ENCODE measurements at regions not wholly inside any gene's neighbourhood (a gene's known extent, or its start where the extent isn't known, plus 50 kb on each side); places are given as distances from the start of the nearest gene placed in this dataset.

GRCh38 chr7:25842201-25842733 is 309.7 kb upstream of the NFE2L3 start:
- POLR2A ChIA-PET, result no interaction called here
- H3K9me3 ChIP-seq (ENCODE audit: control insufficient read depth in 1 of 2, insufficient read depth in 1 of 2, low read length in 2 of 2), result no peaks in the 10 kb centered on the region
- peaks cover 61% of the 10 kb centered on the region for H3K27me3 Mint-ChIP-seq
- no peaks in the 10 kb centered on the region for H3K36me3 ChIP-seq (ENCODE audit: insufficient read depth, low read length)
- CTCF ChIA-PET, result no interaction called here
- peaks cover 5 to 8% of the 10 kb centered on the region in 2 experiments for H3K27me3 ChIP-seq (ENCODE audit: control insufficient read depth in 1 of 2, insufficient read depth in 2 of 2, low read length in 2 of 2)
- no peak for TF ChIP-seq CTCF (IDR thresholded peaks at IDR 0.05)
- no peak overlapping the region for H3K4me3 ChIP-seq (ENCODE audit: low read length)
- no peaks in the 10 kb centered on the region for H3K9me3 Mint-ChIP-seq
- H3K4me1 Mint-ChIP-seq (ENCODE audit: low read depth), result no peaks in the 10 kb centered on the region
- no peak overlapping the region for H3K27ac Mint-ChIP-seq
- intact Hi-C loops (cut with DNase I, micrococcal nuclease), result loop anchor here in 1 of 2 experiments (10.0 kb wide), 1 partner anchor 277 kb away; no protein-coding TSS in a partner anchor
- no peak overlapping the region for H3K27ac ChIP-seq (ENCODE audit: low read depth in 1 of 2, low read length in 2 of 2)
- no peaks in the 10 kb centered on the region for H3K36me3 Mint-ChIP-seq (ENCODE audit: low read depth)
- no peak for DNase-seq
- no peak for ATAC-seq (ENCODE audit: poor library complexity)
- no peaks in the 10 kb centered on the region for H3K4me1 ChIP-seq (ENCODE audit: insufficient read depth, low read length)
- H3K4me3 Mint-ChIP-seq, result no peak overlapping the region

- Histone ChIP-seq H3K27ac (ENCODE audit: low read depth in 1 of 2, low read length in 2 of 2) (no peak overlapping the region), H3K27me3 (ENCODE audit: control insufficient read depth in 1 of 2, insufficient read depth in 2 of 2, low read length in 2 of 2) (peaks cover 5 to 8% of the 10 kb centered on the region in 2 experiments), H3K4me1 (ENCODE audit: insufficient read depth, low read length) (no peaks in the 10 kb centered on the region), H3K4me3 (ENCODE audit: low read length) (no peak overlapping the region), H3K36me3 (ENCODE audit: insufficient read depth, low read length) (no peaks in the 10 kb centered on the region), H3K9me3 (ENCODE audit: control insufficient read depth in 1 of 2, insufficient read depth in 1 of 2, low read length in 2 of 2) (no peaks in the 10 kb centered on the region)
- no peak for TF ChIP-seq CTCF (IDR thresholded peaks at IDR 0.05)
- POLR2A ChIA-PET, result no interaction called here
- no peak for DNase-seq
- H3K4me3 Mint-ChIP-seq, result no peak overlapping the region
- H3K27me3 Mint-ChIP-seq, result peaks cover 63% of the 10 kb centered on the region
- CTCF ChIA-PET, result no interaction called here
- H3K4me1 Mint-ChIP-seq (ENCODE audit: low read depth), result no peaks in the 10 kb centered on the region
- no peaks in the 10 kb centered on the region for H3K36me3 Mint-ChIP-seq (ENCODE audit: low read depth)
- no peaks in the 10 kb centered on the region for H3K9me3 Mint-ChIP-seq
- intact Hi-C loops (cut with DNase I, micrococcal nuclease), result loop anchor here in 1 of 2 experiments (10.0 kb wide), 1 partner anchor 279 kb away; no protein-coding TSS in a partner anchor
- H3K27ac Mint-ChIP-seq, result no peak overlapping the region
- ATAC-seq (ENCODE audit: poor library complexity), result no peak
These were observed 308.5 kb upstream of the NFE2L3 start for GRCh38 chr7:25843467-25843866.

- POLR2A ChIA-PET, result interaction anchor here (0.7 kb wide), 1 partner anchor 614 kb away, joined by 3 read pairs; no protein-coding TSS in a partner anchor
These were observed 307.7 kb upstream of the NFE2L3 start for GRCh38 chr7:25844102-25844870.

More at GRCh38 chr7:25844102-25844870, 307.7 kb upstream of the NFE2L3 start:
- no peak overlapping the region for H3K27ac Mint-ChIP-seq
- Histone ChIP-seq H3K9me3 (ENCODE audit: control insufficient read depth in 1 of 2, insufficient read depth in 1 of 2, low read length in 2 of 2) (no peaks in the 10 kb centered on the region), H3K4me1 (ENCODE audit: insufficient read depth, low read length) (no peaks in the 10 kb centered on the region), H3K27me3 (ENCODE audit: control insufficient read depth in 1 of 2, insufficient read depth in 2 of 2, low read length in 2 of 2) (peaks cover 5 to 9% of the 10 kb centered on the region in 2 experiments), H3K36me3 (ENCODE audit: insufficient read depth, low read length) (no peaks in the 10 kb centered on the region), H3K4me3 (ENCODE audit: low read length) (no peak overlapping the region), H3K27ac (ENCODE audit: low read depth in 1 of 2, low read length in 2 of 2) (no peak overlapping the region)
- peaks cover 64% of the 10 kb centered on the region for H3K27me3 Mint-ChIP-seq
- H3K4me1 Mint-ChIP-seq (ENCODE audit: low read depth), result no peaks in the 10 kb centered on the region
- DNase-seq (no peak), ATAC-seq (ENCODE audit: poor library complexity) (no peak)
- no peaks in the 10 kb centered on the region for H3K36me3 Mint-ChIP-seq (ENCODE audit: low read depth)
- no peaks in the 10 kb centered on the region for H3K9me3 Mint-ChIP-seq
- no peak for TF ChIP-seq CTCF (IDR thresholded peaks at IDR 0.05)
- no peak overlapping the region for H3K4me3 Mint-ChIP-seq
- intact Hi-C loops (cut with DNase I, micrococcal nuclease), result loop anchor here in 1 of 2 experiments (10.0 kb wide), 1 partner anchor 279 kb away; no protein-coding TSS in a partner anchor
- CTCF ChIA-PET, result no interaction called here
